ENCODE measurements at regions not wholly inside any gene's neighbourhood (a gene's known extent, or its start where the extent isn't known, plus 50 kb on each side); places are given as distances from the start of the nearest gene placed in this dataset.
A peak's percentile ranks its signal among the peaks of the same experiment; 100 is the strongest.

GRCh38 chr4:138910195-138910913 lies 105.2 kb upstream of the NOCT start:
- WGBS, 5 donors, result 77 to 85% (median 80%) methylated on average over 6 of the region's 6 CpGs
- intact Hi-C loops (cut with DNase I; ENCODE audit: low total_unique reads), result no loop called here
- TF ChIP-seq CTCF (IDR thresholded peaks at IDR 0.05 in 8 of 11, conservative IDR thresholded peaks at IDR 0.05 in 3 of 11), result no peak
- peak overlapping the region in 2 of 8 donors; percentile 8 to 30 for H3K27ac ChIP-seq
- H3K27me3 ChIP-seq (replicated peaks in 1 of 7), result no peaks in the 10 kb centered on the region
- no peak overlapping the region for H3K4me3 ChIP-seq
- H3K4me1 ChIP-seq, result no peaks in the 10 kb centered on the region
- DNase-seq, result no peak
- H3K9me3 ChIP-seq, result no peaks in the 10 kb centered on the region
- no peaks in the 10 kb centered on the region for H3K36me3 ChIP-seq

- H3K9me3 ChIP-seq, result no peaks in the 10 kb centered on the region
- TF ChIP-seq CTCF (IDR thresholded peaks at IDR 0.05 in 8 of 11, conservative IDR thresholded peaks at IDR 0.05 in 3 of 11) (no peak), POLR2AphosphoS5 (IDR thresholded peaks at IDR 0.05) (no peak), POLR2A (IDR thresholded peaks at IDR 0.05) (no peak)
- intact Hi-C loops (cut with DNase I; ENCODE audit: low total_unique reads), result no loop called here
- H3K27me3 ChIP-seq (replicated peaks in 1 of 7), result no peaks in the 10 kb centered on the region
- WGBS, 5 donors, result 85 to 96% (median 91%) methylated on average over 4 of the region's 4 CpGs
- DNase-seq, result no peak
- no peaks in the 10 kb centered on the region for H3K36me3 ChIP-seq
- no peaks in the 10 kb centered on the region for H3K4me1 ChIP-seq
- H3K27ac ChIP-seq, result no peak overlapping the region
- H3K4me3 ChIP-seq, result no peak overlapping the region
These were observed 106.0 kb upstream of the NOCT start for GRCh38 chr4:138909587-138909986.

GRCh38 chr4:138908134-138908533 lies 107.4 kb upstream of the NOCT start:
- Histone ChIP-seq H3K9me3 (no peaks in the 10 kb centered on the region), H3K27me3 (replicated peaks in 1 of 7) (no peaks in the 10 kb centered on the region), H3K4me3 (no peak overlapping the region), H3K4me1 (no peaks in the 10 kb centered on the region), H3K36me3 (no peaks in the 10 kb centered on the region), H3K27ac (no peak overlapping the region)
- 75 to 88% (median 86%) methylated on average over 5 of the region's 5 CpGs for WGBS, 5 donors
- intact Hi-C loops (cut with DNase I; ENCODE audit: low total_unique reads), result no loop called here
- no peak for TF ChIP-seq POLR2A (IDR thresholded peaks at IDR 0.05)
- TF ChIP-seq CTCF (IDR thresholded peaks at IDR 0.05 in 8 of 11, conservative IDR thresholded peaks at IDR 0.05 in 3 of 11), result no peak
- TF ChIP-seq POLR2AphosphoS5 (IDR thresholded peaks at IDR 0.05), result no peak
- no peak for DNase-seq

GRCh38 chr4:138907174-138907573 lies 108.4 kb upstream of the NOCT start:
- 83 to 97% (median 94%) methylated on average over 5 of the region's 5 CpGs for WGBS, 5 donors
- no peaks in the 10 kb centered on the region for H3K9me3 ChIP-seq
- TF ChIP-seq CTCF (IDR thresholded peaks at IDR 0.05 in 8 of 11, conservative IDR thresholded peaks at IDR 0.05 in 3 of 11) (no peak), POLR2A (IDR thresholded peaks at IDR 0.05) (no peak), POLR2AphosphoS5 (IDR thresholded peaks at IDR 0.05) (no peak)
- no peaks in the 10 kb centered on the region for H3K4me1 ChIP-seq
- no peak overlapping the region for H3K4me3 ChIP-seq
- intact Hi-C loops (cut with DNase I; ENCODE audit: low total_unique reads), result no loop called here
- H3K36me3 ChIP-seq, result no peaks in the 10 kb centered on the region
- no peaks in the 10 kb centered on the region for H3K27me3 ChIP-seq (replicated peaks in 1 of 7)
- no peak overlapping the region for H3K27ac ChIP-seq
- no peak for DNase-seq
